ENCODE measurements at regions not wholly inside any gene's neighbourhood (a gene's known extent, or its start where the extent isn't known, plus 50 kb on each side); places are given as distances from the start of the nearest gene placed in this dataset.

DNA sequence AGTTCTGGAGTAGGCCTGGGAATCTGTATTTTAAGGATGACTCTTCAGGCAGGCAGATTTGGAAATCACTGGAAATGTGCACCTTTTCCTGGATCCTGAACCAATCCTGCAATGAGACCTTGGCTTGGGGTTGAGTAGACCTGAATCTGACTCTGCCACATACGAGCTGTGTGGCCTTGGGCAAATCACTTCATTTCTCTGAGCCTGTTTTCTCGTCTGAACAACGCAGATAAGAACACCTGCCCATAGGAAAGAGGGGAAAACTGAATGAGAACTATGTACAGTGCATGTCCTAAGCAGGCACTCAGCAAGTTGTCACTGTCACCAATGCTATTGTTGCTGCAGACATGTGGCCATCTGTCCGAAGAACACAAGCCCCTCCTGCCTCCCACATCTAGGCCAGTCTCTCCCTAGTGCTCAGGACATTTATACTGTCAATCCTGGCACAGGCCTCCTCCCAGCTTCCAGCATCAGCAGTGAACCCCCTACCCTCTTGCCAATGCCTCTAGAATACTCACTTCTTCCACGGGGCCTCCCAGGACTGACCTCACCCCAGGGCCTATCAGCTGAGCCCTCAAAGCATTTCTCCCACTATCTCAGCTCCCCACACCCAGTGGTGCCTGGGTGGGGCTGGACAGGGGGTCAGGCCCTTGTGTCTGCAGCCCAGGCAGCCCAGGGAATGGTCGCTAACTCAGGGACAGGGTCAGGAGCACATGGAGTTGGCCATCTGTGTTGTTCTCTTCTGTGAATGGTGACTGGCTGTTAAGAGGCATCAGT, 88.8 kb upstream of the ZBTB40 start:
- no peak for DNase-seq

GRCh38 chr1:22363403-22364325, 88.0 kb upstream of the ZBTB40 start:
- DNase-seq: no peak

GRCh38 chr1:22364326-22364650, 87.4 kb upstream of the ZBTB40 start:
- DNase-seq: no peak

- DNase-seq: no peak
Measured at GRCh38 chr1:22364764-22365163, 86.9 kb upstream of the ZBTB40 start.

GRCh38 chr1:22365331-22366295, 86.0 kb upstream of the ZBTB40 start:
- DNase-seq: no peak

GRCh38 chr1:22366346-22366745, 85.3 kb upstream of the ZBTB40 start:
- DNase-seq: no peak

DNA sequence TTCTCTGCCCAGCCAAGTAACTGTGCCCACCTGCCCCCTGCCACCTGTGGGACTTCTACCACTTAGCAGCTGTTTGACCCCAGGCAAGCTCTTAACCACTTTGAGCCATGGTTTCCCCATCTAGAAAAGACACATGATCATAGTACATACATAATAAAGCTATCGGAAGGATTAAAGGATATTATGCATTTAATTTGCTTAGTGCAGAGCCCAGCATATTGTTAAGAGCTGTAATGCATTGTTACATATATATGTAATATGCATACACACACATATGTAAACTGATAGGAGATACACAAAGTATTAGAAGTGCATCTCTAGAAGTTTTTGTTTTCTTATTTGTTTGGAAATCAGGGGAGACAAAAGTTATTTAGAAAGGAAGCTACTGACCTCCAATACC, 83.5 kb upstream of the ZBTB40 start:
- DNase-seq: no peak

DNA sequence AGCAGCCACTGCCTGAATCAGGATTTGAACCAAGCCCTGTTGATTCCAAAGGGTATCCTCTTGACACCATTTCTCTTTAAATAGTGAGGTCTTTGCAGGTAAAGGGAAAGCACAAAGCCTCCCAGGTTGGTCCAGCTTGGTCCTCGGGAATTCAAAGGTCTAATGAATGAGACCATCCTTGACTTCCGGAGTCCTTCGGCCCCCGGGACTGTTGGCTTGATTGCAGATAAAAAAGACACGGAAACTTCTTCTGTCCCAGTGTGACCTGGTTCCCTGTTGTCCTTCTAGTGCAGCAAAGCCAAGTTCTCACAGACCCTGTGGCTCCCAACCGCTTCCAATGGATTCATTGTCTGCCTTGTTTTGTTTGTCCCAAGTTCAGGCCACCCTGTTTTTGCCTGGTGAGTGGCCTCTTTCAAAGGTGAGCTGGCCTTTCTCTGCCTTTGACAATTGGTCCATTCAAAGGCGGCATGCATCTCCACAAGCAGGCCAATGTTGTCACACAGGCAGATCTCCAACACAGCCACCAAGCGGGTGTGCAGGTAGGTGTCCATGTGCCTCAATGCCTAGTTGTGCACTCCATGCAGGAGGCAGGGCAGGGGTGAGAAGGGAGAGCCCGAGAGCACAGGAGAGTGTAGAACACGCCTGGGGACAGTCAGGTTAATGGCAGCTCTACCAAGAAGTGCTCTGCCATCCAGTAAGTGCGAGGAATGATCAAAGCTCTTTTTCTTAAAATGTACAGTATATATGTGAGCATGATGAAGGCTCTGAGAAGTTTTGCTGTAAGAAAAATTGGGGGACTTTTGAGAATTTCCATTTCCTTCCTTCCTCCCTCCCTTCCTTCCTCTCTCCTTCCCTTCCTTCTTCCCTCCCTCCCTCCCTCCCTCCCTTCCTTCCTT, 82.1 kb upstream of the ZBTB40 start:
- DNase-seq: no peak

DNA sequence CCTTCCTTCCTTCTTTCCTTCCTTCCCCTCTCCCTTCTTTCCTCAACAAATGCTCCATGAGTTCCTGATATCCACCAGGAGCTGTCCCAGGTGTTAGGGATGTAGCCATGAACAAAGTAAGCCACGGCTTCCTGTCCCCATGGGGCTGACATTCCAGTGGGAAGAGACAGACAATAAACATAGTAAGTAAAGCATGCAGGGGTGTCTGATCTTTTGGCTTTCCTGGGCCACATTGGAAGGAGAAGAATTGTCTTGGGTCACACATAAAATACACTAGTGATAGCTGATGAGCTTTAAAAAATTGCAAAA, 81.5 kb upstream of the ZBTB40 start:
- DNase-seq: no peak

- DNase-seq: no peak
Measured at GRCh38 chr1:22371408-22371807, 80.2 kb upstream of the ZBTB40 start.

GRCh38 chr1:22373252-22373651, 78.4 kb upstream of the ZBTB40 start:
- DNase-seq: no peak

DNA sequence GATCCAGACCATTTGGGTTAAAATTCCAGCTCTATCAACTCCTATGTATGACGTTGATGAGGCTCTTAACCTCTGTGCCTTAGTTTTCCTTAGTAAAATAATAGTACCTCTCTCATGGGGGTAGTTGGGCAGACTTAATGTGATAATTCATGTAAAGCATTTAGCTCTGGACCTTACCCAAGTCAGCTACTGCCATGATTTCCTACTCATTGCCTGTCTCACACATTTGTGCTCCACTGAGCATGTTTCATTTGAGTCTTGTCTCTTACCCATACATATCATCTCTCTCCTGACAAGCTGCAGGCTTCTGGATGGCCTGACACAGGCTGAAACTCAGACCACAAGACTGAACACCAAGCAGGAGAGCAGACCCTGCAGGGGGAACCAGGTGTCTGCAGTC, 77.7 kb upstream of the ZBTB40 start:
- no peak for DNase-seq

DNA sequence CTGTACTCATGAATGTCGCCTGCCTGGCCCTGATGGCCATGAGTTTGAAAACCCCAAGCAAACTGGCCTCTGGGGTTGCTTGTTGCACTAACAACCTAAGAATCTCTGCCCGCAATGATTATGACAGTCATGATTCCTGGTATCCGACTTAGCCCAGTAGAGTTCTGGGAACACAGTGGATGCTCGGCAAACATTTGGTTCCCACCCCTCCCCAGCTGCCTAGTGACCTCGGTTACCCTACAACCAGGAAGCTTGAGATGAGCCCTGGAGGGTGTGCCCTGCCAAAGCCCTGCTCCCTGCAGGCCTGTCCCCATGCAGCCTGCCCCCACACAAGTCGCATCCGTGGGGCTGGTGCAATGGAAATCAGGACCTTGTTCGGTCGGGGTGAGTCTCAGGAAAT, 76.0 kb upstream of the ZBTB40 start:
- DNase-seq: no peak

DNA sequence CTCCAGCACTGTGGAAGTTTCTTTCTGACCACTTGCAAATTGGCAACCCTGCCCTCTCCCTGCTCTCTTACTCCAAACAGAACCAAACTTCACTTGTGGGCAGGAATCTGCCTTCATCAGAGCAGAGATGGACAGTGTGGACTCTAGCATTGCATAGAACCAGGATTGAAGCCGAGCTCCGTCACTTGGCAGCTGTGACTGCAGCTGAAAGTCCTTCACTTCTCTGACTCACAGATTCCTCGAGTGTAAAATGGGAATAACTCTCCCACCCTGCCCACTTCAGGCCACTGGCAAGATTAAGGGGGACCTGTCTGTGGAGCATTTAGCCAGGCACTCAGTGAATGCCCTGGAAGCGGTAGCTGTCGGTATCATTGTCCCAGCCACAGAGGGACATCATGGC, 75.7 kb upstream of the ZBTB40 start:
- no peak for DNase-seq

DNA sequence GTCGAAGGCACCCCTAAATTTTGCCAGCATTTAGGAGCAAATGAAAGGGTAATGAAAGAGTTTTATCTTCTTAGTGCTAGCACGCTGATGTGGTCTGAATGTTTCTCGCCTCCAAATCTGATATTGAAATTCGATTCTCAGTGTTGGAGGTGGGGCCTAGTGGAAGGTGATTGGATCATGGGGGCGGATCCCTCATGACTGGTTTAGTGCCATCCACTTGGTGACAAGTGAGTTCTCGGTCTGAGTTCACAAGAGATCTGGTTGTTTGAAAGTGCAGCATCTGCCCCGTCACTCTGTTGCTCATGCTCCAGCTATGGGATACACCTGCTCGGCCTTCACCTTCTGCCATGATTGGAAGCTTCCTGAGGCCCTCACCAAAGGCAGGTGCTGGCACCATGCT, 75.1 kb upstream of the ZBTB40 start:
- DNase-seq: no peak

DNA sequence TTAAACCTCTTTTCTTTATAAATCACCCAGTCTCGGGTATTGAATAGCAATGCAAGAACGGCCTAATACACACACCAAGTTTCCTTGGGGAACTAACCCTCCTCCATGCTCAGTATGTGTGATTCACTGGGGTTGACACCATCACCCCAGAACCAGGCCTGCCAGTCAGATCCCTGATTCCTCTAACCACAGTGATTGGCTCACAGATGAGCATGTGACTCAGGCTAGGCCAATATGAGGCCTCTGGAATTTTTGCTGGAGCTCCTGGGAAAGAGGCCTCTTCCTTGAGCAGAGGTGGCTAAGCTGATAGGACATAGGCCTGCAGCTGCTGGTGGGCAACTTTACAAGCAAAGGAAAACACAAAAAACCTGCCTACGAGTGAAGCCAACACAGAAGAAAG, 74.7 kb upstream of the ZBTB40 start:
- DNase-seq: no peak

- DNase-seq: no peak
Measured at GRCh38 chr1:22379566-22379965, 72.1 kb upstream of the ZBTB40 start.

DNA sequence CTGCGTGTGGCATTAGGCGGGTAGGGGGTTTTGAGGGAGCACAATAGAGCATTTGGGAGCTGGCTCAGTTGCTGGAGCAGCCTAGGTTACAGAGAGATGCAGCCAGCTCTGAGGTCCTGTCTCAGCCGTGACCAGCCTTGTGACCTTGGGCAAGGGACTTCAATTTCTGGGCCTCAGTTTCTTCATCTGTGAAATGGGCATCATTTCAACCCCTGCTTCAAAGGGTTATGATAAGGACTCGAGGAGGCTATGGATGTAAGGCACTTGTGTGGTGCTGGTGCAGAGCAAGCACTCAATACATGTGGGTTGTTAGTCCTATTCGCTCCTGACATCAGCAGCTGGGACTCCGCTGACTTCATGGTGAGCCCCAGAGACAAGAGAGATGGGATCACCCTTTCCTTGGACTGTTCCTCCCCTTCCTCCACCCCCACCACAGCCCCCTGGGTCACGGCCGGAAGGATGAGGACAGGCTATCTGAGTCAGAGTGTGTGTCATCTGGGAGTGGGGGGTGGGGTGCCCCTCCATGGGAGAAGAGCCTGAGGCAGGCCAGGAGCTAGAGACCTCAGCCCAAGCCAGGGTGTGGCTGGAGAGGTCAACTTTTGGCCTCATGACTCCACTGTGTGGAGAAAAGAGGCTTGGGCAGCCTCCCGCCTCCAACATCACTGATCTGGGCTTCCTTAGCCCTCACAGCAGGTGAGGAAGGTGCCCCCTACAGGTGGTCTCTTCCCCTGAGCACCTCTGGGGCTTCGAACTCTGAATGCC, 71.4 kb upstream of the ZBTB40 start:
- DNase-seq: no peak

- DNase-seq: no peak
Measured at GRCh38 chr1:22383526-22384294, 67.9 kb upstream of the ZBTB40 start.

DNA sequence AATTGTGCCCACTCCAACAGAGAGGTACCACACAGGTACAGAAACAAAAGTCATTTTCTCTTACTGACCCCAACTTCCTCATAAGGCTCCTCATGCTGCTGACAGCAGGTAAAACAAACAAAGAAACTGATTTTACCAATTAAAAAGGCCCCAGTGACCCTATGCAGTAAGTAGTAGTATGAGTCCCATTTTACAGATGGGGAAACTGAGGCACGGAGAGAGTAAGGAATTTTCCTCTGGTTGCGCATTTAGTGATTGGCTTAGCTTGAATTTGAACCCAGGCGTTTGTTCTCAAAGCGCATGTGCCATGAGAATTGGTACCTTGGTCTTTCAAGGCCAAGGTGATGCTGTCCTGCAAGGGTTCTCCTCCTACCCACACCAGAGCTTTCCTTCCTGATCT, 66.1 kb upstream of the ZBTB40 start:
- no peak for DNase-seq
